Smooth muscle cell (in vitro differentiated cells): ENCODE measurements at regions not wholly inside any gene's neighbourhood (a gene's known extent, or its start where the extent isn't known, plus 50 kb on each side); places are given as distances from the start of the nearest gene placed in this dataset.

ENCODE experiments used
- DNase-seq: peaks from one replicate; lab custom pipeline; 2025; ENCODE audit not compliant: unreplicated experiment; lab: John Stamatoyannopoulos, UW
- H2AFZ ChIP-seq: fragments of 200-600 bp; sonication (generic); 2 replicates; pipeline ENCODE4 v1.6.0; 2016; ENCODE audit warnings: antibody characterized with exemption, low read depth, mild to moderate bottlenecking
- H3F3A ChIP-seq: fragments of 200-600 bp; sonication (generic); 2 replicates; pipeline ENCODE4 v1.6.0; 2017; ENCODE audit warnings: antibody characterized with exemption, low read depth
- H3K27ac ChIP-seq: fragments of 200-600 bp; sonication (generic); 2 replicates; pipeline ENCODE4 v1.5.1; 2016; ENCODE audit warnings: low read depth, mild to moderate bottlenecking
- H3K27me3 ChIP-seq: fragments of 200-600 bp; sonication (generic); 2 replicates; pipeline ENCODE4 v1.6.1; 2016; ENCODE audit warnings: low read depth, mild to moderate bottlenecking
- H3K36me3 ChIP-seq: fragments of 200-600 bp; sonication (generic); 2 replicates; pipeline ENCODE4 v1.5.1; 2016; ENCODE audit warnings: low read depth
- H3K4me1 ChIP-seq: fragments of 200-600 bp; sonication (generic); 2 replicates; pipeline ENCODE4 v1.5.1; 2016; ENCODE audit warnings: low read depth
- H3K4me2 ChIP-seq: fragments of 200-600 bp; sonication (generic); 2 replicates; pipeline ENCODE4 v1.6.0; 2016; ENCODE audit warnings: mild to moderate bottlenecking
- H3K4me3 ChIP-seq: fragments of 200-600 bp; sonication (generic); 2 replicates; pipeline ENCODE4 v1.5.1; 2016; ENCODE audit warnings: mild to moderate bottlenecking
- H3K79me2 ChIP-seq: fragments of 200-600 bp; sonication (generic); 2 replicates; pipeline ENCODE4 v1.6.0; 2016; ENCODE audit warnings: low read depth, mild to moderate bottlenecking
- H3K9ac ChIP-seq: fragments of 200-600 bp; sonication (generic); 2 replicates; pipeline ENCODE4 v1.6.0; 2016; ENCODE audit warnings: low read depth
- H3K9me3 ChIP-seq: fragments of 200-600 bp; sonication (generic); replicated peaks from 2 replicates; pipeline ENCODE4 v1.5.1; 2016; ENCODE audit warnings: low read depth
- H4K20me1 ChIP-seq: fragments of 200-600 bp; sonication (generic); 2 replicates; pipeline ENCODE4 v1.6.0; 2016; ENCODE audit warnings: low read depth
- CTCF ChIP-seq: fragments of 200-600 bp; sonication (generic); IDR thresholded peaks from 2 replicates; pipeline ENCODE4 v1.5.1; 2017; ENCODE audit warnings: borderline replicate concordance, mild to moderate bottlenecking, antibody characterized with exemption; ENCODE audit not compliant: insufficient read depth, poor library complexity, severe bottlenecking
- WGBS: methylation state at CpG from one replicate; pipeline ENCODE4 v1.1.7; 2016; ENCODE audit warnings: low lambda C conversion rate; 5-methylcytosine and 5-hydroxymethylcytosine counted together

GRCh38 chr4:156132196-156132595, 178.5 kb upstream of the CTSO start:
- no peaks in the 10 kb centered on the region for H3K4me1 ChIP-seq
- no peaks in the 10 kb centered on the region for H3K9me3 ChIP-seq
- no peaks in the 10 kb centered on the region for H3F3A ChIP-seq
- H3K4me2 ChIP-seq = peak overlapping the region; percentile 2
- H3K4me3 ChIP-seq = no peak overlapping the region
- no peaks in the 10 kb centered on the region for H3K27me3 ChIP-seq
- no peak for DNase-seq
- peak overlapping the region; percentile 56 for H3K27ac ChIP-seq
- no peaks in the 10 kb centered on the region for H4K20me1 ChIP-seq
- 54% methylated on average over 2 of the region's 2 CpGs for WGBS
- no peaks in the 10 kb centered on the region for H3K79me2 ChIP-seq
- H3K9ac ChIP-seq = no peak overlapping the region
- peak overlapping the region; percentile 32 for H2AFZ ChIP-seq
- no peak for TF ChIP-seq CTCF
- H3K36me3 ChIP-seq = no peaks in the 10 kb centered on the region

DNA sequence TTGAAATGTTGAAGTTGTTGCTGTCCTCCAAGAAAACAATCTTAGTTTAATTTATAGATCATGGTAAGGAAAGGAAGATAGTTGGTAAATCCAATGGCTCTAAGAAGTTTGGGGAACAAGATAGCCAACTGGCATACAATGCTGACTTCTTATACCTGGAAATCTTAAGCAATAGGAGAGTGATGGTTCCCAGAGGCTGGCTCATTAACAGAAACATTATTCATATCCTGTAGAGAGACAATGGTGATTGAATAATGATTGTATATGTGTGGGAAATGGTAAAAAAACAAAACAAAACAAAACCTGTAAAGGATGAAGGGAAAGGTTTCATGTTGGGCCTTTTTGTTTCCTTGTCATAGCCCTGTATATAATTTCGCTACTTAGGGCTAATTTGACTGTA, 174.9 kb upstream of the CTSO start:
- H3K27ac ChIP-seq = no peak overlapping the region
- no peak overlapping the region for H3K4me2 ChIP-seq
- no peaks in the 10 kb centered on the region for H4K20me1 ChIP-seq
- no peaks in the 10 kb centered on the region for H3K79me2 ChIP-seq
- H3K9me3 ChIP-seq = no peaks in the 10 kb centered on the region
- no peaks in the 10 kb centered on the region for H3K4me1 ChIP-seq
- DNase-seq = no peak
- H2AFZ ChIP-seq = no peak overlapping the region
- 96% methylated on average over 1 of the region's 1 CpG for WGBS
- H3F3A ChIP-seq = no peaks in the 10 kb centered on the region
- H3K27me3 ChIP-seq = no peaks in the 10 kb centered on the region
- H3K4me3 ChIP-seq = no peak overlapping the region
- no peak overlapping the region for H3K9ac ChIP-seq
- no peak for TF ChIP-seq CTCF
- H3K36me3 ChIP-seq = no peaks in the 10 kb centered on the region

- WGBS = 73% methylated on average over 2 of the region's 2 CpGs
- peak overlapping the region; percentile 34 for H3K4me2 ChIP-seq
- no peaks in the 10 kb centered on the region for H3K9me3 ChIP-seq
- H2AFZ ChIP-seq = peak overlapping the region; percentile 46
- H3K79me2 ChIP-seq = no peaks in the 10 kb centered on the region
- H3K27ac ChIP-seq = peak overlapping the region; percentile 90
- peak overlapping the region; percentile 38 for H3K9ac ChIP-seq
- peaks cover 24% of the 10 kb centered on the region for H3K4me1 ChIP-seq
- H3K4me3 ChIP-seq = no peak overlapping the region
- peaks cover 12% of the 10 kb centered on the region for H3F3A ChIP-seq
- no peaks in the 10 kb centered on the region for H4K20me1 ChIP-seq
- H3K27me3 ChIP-seq = no peaks in the 10 kb centered on the region
- H3K36me3 ChIP-seq = no peaks in the 10 kb centered on the region
- no peak for DNase-seq
- TF ChIP-seq CTCF = no peak
These were observed 165.0 kb upstream of the CTSO start for GRCh38 chr4:156118507-156119220.

- H3K9me3 ChIP-seq = no peaks in the 10 kb centered on the region
- H3K9ac ChIP-seq = no peak overlapping the region
- H3K4me3 ChIP-seq = no peak overlapping the region
- peaks cover 24% of the 10 kb centered on the region for H3K4me1 ChIP-seq
- peaks cover 12% of the 10 kb centered on the region for H3F3A ChIP-seq
- H4K20me1 ChIP-seq = no peaks in the 10 kb centered on the region
- no peaks in the 10 kb centered on the region for H3K27me3 ChIP-seq
- no peaks in the 10 kb centered on the region for H3K36me3 ChIP-seq
- peak overlapping the region; percentile 25 for H2AFZ ChIP-seq
- no peak for TF ChIP-seq CTCF
- WGBS = 82% methylated on average over 1 of the region's 1 CpG
- no peaks in the 10 kb centered on the region for H3K79me2 ChIP-seq
- peak overlapping the region; percentile 38 for H3K4me2 ChIP-seq
- peak overlapping the region; percentile 90 for H3K27ac ChIP-seq
- no peak for DNase-seq
These were observed 164.1 kb upstream of the CTSO start for GRCh38 chr4:156117743-156118142.
